ENCODE measurements at regions not wholly inside any gene's neighbourhood (a gene's known extent, or its start where the extent isn't known, plus 50 kb on each side); places are given as distances from the start of the nearest gene placed in this dataset.

- TF ChIP-seq, protein P1, sequence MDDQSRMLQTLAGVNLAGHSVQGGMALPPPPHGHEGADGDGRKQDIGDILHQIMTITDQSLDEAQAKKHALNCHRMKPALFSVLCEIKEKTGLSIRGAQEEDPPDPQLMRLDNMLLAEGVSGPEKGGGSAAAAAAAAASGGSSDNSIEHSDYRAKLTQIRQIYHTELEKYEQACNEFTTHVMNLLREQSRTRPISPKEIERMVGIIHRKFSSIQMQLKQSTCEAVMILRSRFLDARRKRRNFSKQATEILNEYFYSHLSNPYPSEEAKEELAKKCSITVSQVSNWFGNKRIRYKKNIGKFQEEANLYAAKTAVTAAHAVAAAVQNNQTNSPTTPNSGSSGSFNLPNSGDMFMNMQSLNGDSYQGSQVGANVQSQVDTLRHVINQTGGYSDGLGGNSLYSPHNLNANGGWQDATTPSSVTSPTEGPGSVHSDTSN (IDR thresholded peaks at IDR 0.05; ENCODE audit: insufficient replicate concordance, low read depth, low read length) = no peak
- TF ChIP-seq POLR2AphosphoS5 (IDR thresholded peaks at IDR 0.05; ENCODE audit: low read length) (no peak), GABPA (IDR thresholded peaks at IDR 0.05; ENCODE audit: low read depth) (no peak), JUNB (IDR thresholded peaks at IDR 0.05) (no peak), EGR1 (IDR thresholded peaks at IDR 0.05; ENCODE audit: borderline replicate concordance in 1 of 2, low read depth in 2 of 2, low read length in 2 of 2) (no peak), KDM1A (IDR thresholded peaks at IDR 0.05; ENCODE audit: borderline replicate concordance) (no peak), TARDBP (IDR thresholded peaks at IDR 0.05; ENCODE audit: borderline replicate concordance) (no peak)
- TF ChIP-seq, protein P2, sequence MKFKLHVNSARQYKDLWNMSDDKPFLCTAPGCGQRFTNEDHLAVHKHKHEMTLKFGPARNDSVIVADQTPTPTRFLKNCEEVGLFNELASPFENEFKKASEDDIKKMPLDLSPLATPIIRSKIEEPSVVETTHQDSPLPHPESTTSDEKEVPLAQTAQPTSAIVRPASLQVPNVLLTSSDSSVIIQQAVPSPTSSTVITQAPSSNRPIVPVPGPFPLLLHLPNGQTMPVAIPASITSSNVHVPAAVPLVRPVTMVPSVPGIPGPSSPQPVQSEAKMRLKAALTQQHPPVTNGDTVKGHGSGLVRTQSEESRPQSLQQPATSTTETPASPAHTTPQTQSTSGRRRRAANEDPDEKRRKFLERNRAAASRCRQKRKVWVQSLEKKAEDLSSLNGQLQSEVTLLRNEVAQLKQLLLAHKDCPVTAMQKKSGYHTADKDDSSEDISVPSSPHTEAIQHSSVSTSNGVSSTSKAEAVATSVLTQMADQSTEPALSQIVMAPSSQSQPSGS (IDR thresholded peaks at IDR 0.05; ENCODE audit: low read length) = no peak
- TF ChIP-seq, protein P3, sequence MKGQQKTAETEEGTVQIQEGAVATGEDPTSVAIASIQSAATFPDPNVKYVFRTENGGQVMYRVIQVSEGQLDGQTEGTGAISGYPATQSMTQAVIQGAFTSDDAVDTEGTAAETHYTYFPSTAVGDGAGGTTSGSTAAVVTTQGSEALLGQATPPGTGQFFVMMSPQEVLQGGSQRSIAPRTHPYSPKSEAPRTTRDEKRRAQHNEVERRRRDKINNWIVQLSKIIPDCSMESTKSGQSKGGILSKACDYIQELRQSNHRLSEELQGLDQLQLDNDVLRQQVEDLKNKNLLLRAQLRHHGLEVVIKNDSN (IDR thresholded peaks at IDR 0.05; ENCODE audit: borderline replicate concordance, extremely low read length, insufficient read depth, low read depth, low read length) = no peak
Measured at GRCh38 chr3:102573483-102574028, 138.7 kb downstream of the ZPLD1 start.
